ENCODE measurements at regions not wholly inside any gene's neighbourhood (a gene's known extent, or its start where the extent isn't known, plus 50 kb on each side); places are given as distances from the start of the nearest gene placed in this dataset.

DNA sequence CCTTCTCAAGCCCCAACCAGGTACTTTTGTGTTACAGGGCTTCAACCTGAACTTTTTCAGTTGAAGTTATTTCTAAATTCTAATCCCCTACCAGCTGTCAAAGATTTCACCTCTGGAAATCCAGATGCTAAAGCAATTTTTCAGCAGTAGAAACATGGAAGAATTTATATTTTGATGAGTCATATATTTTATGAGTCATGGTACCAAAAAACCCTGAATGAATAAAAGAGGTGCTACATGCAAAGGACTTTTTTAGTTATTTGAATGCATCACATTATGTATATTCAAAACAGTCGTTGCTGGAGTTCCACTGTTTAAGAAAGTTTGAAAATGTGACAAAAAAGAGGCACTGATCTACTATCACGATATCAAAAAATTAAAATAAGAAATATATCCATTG is 96.0 kb upstream of the ZNF385D start:
- Histone ChIP-seq H4K20me1 (ENCODE audit: insufficient read depth) (no peaks in the 10 kb centered on the region), H3K27ac (ENCODE audit: low read depth in 2 of 2, low read length in 1 of 2) (no peak overlapping the region), H3K9me2 (no peaks in the 10 kb centered on the region), H2AFZ (ENCODE audit: low read depth) (no peak overlapping the region), H3K4me2 (no peak overlapping the region), H3K4me1 (ENCODE audit: control insufficient read depth in 1 of 2, insufficient read depth in 2 of 2, low read depth in 1 of 2, low read length in 1 of 2) (no peaks in the 10 kb centered on the region), H3K79me2 (ENCODE audit: insufficient read depth) (no peaks in the 10 kb centered on the region), H3K36me3 (replicated peaks in 1 of 2; ENCODE audit: control insufficient read depth in 1 of 2, insufficient read depth in 2 of 2, low read length in 1 of 2) (no peaks in the 10 kb centered on the region), H3F3A (replicated peaks; ENCODE audit: insufficient read depth) (no peaks in the 10 kb centered on the region), H3K27me3 (ENCODE audit: insufficient read depth) (no peaks in the 10 kb centered on the region), H3K9ac (no peak overlapping the region), H3K9me3 (no peaks in the 10 kb centered on the region), H3K4me3 (ENCODE audit: low read depth in 2 of 2, low read length in 1 of 2) (no peak overlapping the region)
- TF ChIP-seq FOSL2 (IDR thresholded peaks at IDR 0.05; ENCODE audit: borderline replicate concordance, low read depth) (peak; percentile 13; the same call in 1 of the 2 replicates), RCOR1 (IDR thresholded peaks at IDR 0.05; ENCODE audit: low read length) (no peak)
- DNase-seq = no peak
- 46% methylated on average over 2 of the region's 2 CpGs for WGBS (ENCODE audit: low lambda C conversion rate)
- POLR2A ChIA-PET = no interaction called here
- CTCF ChIA-PET = no interaction called here

DNA sequence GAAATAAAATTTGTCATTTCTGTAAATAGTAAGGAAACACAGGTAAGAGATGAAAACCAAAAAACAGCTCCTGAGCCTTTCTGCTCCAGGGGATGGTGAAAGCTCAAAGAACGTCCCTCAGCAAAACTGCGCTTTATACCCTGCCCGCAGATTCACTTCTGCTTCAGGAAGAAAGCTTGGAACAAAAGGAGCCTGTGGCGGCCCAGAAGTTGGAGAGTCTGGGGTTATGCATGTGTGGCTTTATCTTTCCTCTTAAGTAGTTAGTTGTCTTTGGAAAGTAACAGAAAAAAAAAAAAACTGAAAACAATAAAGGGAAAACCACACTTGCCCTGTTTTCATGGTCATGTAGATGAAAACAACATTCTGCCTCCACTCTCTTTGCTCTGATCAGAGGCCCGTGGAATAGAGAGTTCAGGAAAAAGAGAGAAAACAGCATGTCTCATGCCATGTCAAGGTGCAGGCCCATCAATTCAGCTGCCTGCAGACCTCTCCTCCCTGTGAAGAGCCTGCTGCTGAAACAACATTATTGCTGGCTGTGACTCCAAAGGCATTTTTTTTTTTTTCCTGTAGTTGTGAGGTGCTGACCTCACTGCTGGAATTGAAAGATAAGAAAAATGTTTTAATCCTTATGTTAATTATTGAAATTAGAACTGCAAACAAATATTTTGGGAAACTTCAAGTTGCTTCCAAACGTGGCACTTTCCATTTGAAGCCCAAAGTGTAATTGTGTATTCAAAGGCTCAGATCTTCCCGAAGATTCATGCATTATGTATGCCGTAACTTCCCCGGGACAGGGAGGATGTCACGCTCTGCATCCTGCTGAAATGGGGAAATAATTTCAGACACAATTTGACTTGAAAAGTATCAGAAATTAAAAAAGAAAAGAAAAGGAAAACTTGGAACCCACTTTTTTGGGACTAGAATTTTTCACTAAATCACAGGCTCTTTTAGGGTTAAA is 108.4 kb upstream of the ZNF385D start:
- Histone ChIP-seq H2AFZ (ENCODE audit: low read depth) (no peak overlapping the region), H3K4me2 (no peak overlapping the region), H3K27ac (ENCODE audit: low read depth in 2 of 2, low read length in 1 of 2) (peak overlapping the region in 1 of 2 experiments; percentile 70; a peak in 2 of 4 replicates), H3K36me3 (replicated peaks in 1 of 2; ENCODE audit: control insufficient read depth in 1 of 2, insufficient read depth in 2 of 2, low read length in 1 of 2) (no peaks in the 10 kb centered on the region), H3K79me2 (ENCODE audit: insufficient read depth) (no peaks in the 10 kb centered on the region), H3K9ac (no peak overlapping the region), H3K4me3 (ENCODE audit: low read depth in 2 of 2, low read length in 1 of 2) (no peak overlapping the region), H3K9me2 (no peaks in the 10 kb centered on the region), H3F3A (replicated peaks; ENCODE audit: insufficient read depth) (no peaks in the 10 kb centered on the region), H3K9me3 (no peaks in the 10 kb centered on the region), H4K20me1 (ENCODE audit: insufficient read depth) (no peaks in the 10 kb centered on the region), H3K4me1 (ENCODE audit: control insufficient read depth in 1 of 2, insufficient read depth in 2 of 2, low read depth in 1 of 2, low read length in 1 of 2) (peaks cover 0 to 12% of the 10 kb centered on the region in 2 experiments; a peak in 2 of 4 replicates), H3K27me3 (ENCODE audit: insufficient read depth) (no peaks in the 10 kb centered on the region)
- WGBS (ENCODE audit: low lambda C conversion rate) = 55% methylated on average over 10 of the region's 10 CpGs
- DNase-seq = no peak
- no peak for TF ChIP-seq MAX (IDR thresholded peaks at IDR 0.05; ENCODE audit: low read depth)
- TF ChIP-seq NFIC (IDR thresholded peaks at IDR 0.05; ENCODE audit: borderline replicate concordance) = no peak
- no peak for TF ChIP-seq GABPA (IDR thresholded peaks at IDR 0.05; ENCODE audit: low read depth)
- TF ChIP-seq, protein P1, sequence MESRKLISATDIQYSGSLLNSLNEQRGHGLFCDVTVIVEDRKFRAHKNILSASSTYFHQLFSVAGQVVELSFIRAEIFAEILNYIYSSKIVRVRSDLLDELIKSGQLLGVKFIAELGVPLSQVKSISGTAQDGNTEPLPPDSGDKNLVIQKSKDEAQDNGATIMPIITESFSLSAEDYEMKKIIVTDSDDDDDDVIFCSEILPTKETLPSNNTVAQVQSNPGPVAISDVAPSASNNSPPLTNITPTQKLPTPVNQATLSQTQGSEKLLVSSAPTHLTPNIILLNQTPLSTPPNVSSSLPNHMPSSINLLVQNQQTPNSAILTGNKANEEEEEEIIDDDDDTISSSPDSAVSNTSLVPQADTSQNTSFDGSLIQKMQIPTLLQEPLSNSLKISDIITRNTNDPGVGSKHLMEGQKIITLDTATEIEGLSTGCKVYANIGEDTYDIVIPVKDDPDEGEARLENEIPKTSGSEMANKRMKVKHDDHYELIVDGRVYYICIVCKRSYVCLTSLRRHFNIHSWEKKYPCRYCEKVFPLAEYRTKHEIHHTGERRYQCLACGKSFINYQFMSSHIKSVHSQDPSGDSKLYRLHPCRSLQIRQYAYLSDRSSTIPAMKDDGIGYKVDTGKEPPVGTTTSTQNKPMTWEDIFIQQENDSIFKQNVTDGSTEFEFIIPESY (IDR thresholded peaks at IDR 0.05; ENCODE audit: borderline replicate concordance, low read depth) = no peak
- no peak for TF ChIP-seq SMC3 (IDR thresholded peaks at IDR 0.05; ENCODE audit: low read depth, low read length)
- no peak for TF ChIP-seq MXI1 (IDR thresholded peaks at IDR 0.05; ENCODE audit: low read depth, low read length)
- TF ChIP-seq FOXM1 (IDR thresholded peaks at IDR 0.05; ENCODE audit: low read depth) = no peak
- TF ChIP-seq SIN3A (IDR thresholded peaks at IDR 0.05; ENCODE audit: borderline replicate concordance, low read depth, low read length) = no peak
- no peak for TF ChIP-seq MEF2A (IDR thresholded peaks at IDR 0.05; ENCODE audit: borderline replicate concordance, low read depth)
- TF ChIP-seq JUND (IDR thresholded peaks at IDR 0.05) = no peak
- no peak for TF ChIP-seq EP300 (IDR thresholded peaks at IDR 0.05; ENCODE audit: borderline replicate concordance in 1 of 2, low read depth in 1 of 2, low read length in 1 of 2)
- TF ChIP-seq, protein P2, sequence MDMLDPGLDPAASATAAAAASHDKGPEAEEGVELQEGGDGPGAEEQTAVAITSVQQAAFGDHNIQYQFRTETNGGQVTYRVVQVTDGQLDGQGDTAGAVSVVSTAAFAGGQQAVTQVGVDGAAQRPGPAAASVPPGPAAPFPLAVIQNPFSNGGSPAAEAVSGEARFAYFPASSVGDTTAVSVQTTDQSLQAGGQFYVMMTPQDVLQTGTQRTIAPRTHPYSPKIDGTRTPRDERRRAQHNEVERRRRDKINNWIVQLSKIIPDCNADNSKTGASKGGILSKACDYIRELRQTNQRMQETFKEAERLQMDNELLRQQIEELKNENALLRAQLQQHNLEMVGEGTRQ (IDR thresholded peaks at IDR 0.05; ENCODE audit: borderline replicate concordance, low read depth, low read length) = no peak
- CTCF ChIA-PET = no interaction called here
- POLR2A ChIA-PET = no interaction called here

Measured in SK-N-SH (cell line).